HepG2 (cell line): ENCODE measurements at regions not wholly inside any gene's neighbourhood (a gene's known extent, or its start where the extent isn't known, plus 50 kb on each side); places are given as distances from the start of the nearest gene placed in this dataset.

Experiments
- ATAC-seq: fragments of 200-7000 bp; cut with Tn5 transposase; 3 replicates; pipeline ENCODE4 v1.9.1; 2020; ENCODE audit warnings: mild to moderate bottlenecking, moderate library complexity
- BruUV-seq: library from RNA; stranded (reverse); fragments of 400-500 nt; replicated peaks from 2 replicates; lab custom pipeline; 2021; lab: Mats Ljungman, UMichigan
- CTCF ChIA-PET: fragments of 300-600 bp; formaldehyde crosslinking; extraction: SDS; loops from one replicate; lab custom pipeline; 2021; ENCODE audit warnings: low total read pairs, inconsistent platforms, low intra/inter-chr PET ratio; lab: Yijun Ruan, JAX
- POLR2A ChIA-PET: fragments of 350-600 bp; sonication (Branson Sonifier 250); formaldehyde crosslinking; loops from one replicate; lab custom pipeline; 2020; ENCODE audit warnings: antibody characterized with exemption, inconsistent platforms; lab: Yijun Ruan, JAX
- DNase-seq: peaks from one replicate; pipeline ENCODE4 v3.0.0-alpha.2; 2015; ENCODE audit warnings: low spot score
- FAIRE-seq: peaks from 3 replicates; lab custom pipeline; 2011; peaks lifted over from hg19 to GRCh38; lab: Jason Lieb, UNC
- H2AFZ ChIP-seq: one replicate; pipeline ENCODE4 v1.6.1; 2011; ENCODE audit warnings: low read length, inconsistent platforms
- H3K27ac ChIP-seq: fragments of 300-600 bp; 3 replicates; pipeline ENCODE4 v1.8.0; 2011; ENCODE audit warnings: mixed run types, mild to moderate bottlenecking, mixed read lengths, low read length, inconsistent platforms; ENCODE audit not compliant: insufficient read depth; ENCODE audit errors: extremely low read length
- H3K27me3 ChIP-seq, 2 experiments: fragments of 200-600 bp in 1 of 2; 2 replicates in 1 of 2; 3 replicates in 1 of 2; pipeline versions ENCODE4 v1.6.0 to v1.8.0; 2011; ENCODE audit warnings: low read length in 2 of 2, mild to moderate bottlenecking in 2 of 2, moderate library complexity in 2 of 2, inconsistent platforms in 1 of 2; ENCODE audit not compliant: insufficient read depth in 2 of 2, control insufficient read depth in 1 of 2
- H3K36me3 ChIP-seq, 2 experiments: fragments of 200-600 bp in 1 of 2; replicated peaks in 1 of 2; 2 replicates in 1 of 2; 3 replicates in 1 of 2; pipeline versions ENCODE4 v1.5.1 to v1.8.0; 2011; ENCODE audit warnings: low read length in 2 of 2, inconsistent platforms in 1 of 2; ENCODE audit not compliant: insufficient read depth in 2 of 2, control insufficient read depth in 1 of 2
- H3K4me1 ChIP-seq: 2 replicates; pipeline ENCODE4 v1.5.1; 2012; ENCODE audit warnings: low read length, inconsistent platforms; ENCODE audit not compliant: insufficient read depth
- H3K4me2 ChIP-seq: 2 replicates; pipeline ENCODE4 v1.6.0; 2011; ENCODE audit warnings: low read depth, low read length, inconsistent platforms
- H3K4me3 ChIP-seq, 3 experiments: fragments of 200-600 bp in 1 of 3; sonication (generic), shearing (Covaris generic) in 1 of 3; replicated peaks in 1 of 3; 2 replicates each; pipeline ENCODE4 v1.5.1; 2011 to 2016; ENCODE audit warnings: low read length in 3 of 3, inconsistent platforms in 2 of 3, low read depth in 2 of 3, mild to moderate bottlenecking in 2 of 3, control low read depth in 1 of 3, mixed read lengths in 1 of 3; ENCODE audit not compliant: insufficient read depth in 1 of 3
- H3K79me2 ChIP-seq: one replicate; pipeline ENCODE4 v1.6.1; 2011; ENCODE audit warnings: low read length, inconsistent platforms; ENCODE audit not compliant: insufficient read depth
- H3K9ac ChIP-seq: 2 replicates; pipeline ENCODE4 v1.6.0; 2011; ENCODE audit warnings: mild to moderate bottlenecking, low read depth, low read length, inconsistent platforms; ENCODE audit not compliant: insufficient read depth
- H3K9me3 ChIP-seq: 2 replicates; pipeline ENCODE4 v1.5.1; 2012; ENCODE audit warnings: mild to moderate bottlenecking, low read length
- H4K20me1 ChIP-seq: 2 replicates; pipeline ENCODE4 v1.6.0; 2011; ENCODE audit warnings: inconsistent platforms, mild to moderate bottlenecking, low read length, moderate library complexity; ENCODE audit not compliant: insufficient read depth
- EP300 ChIP-seq, 3 experiments: sonication (generic) in 1 of 3; formaldehyde crosslinking in 1 of 3; IDR thresholded peaks; 2 replicates each; pipeline versions ENCODE4 v1.5.1 to v1.6.1; 2011 to 2020; ENCODE audit warnings: low read depth in 2 of 3, low read length in 2 of 3, borderline replicate concordance in 1 of 3, improper control_type of control experiment in 1 of 3, mild to moderate bottlenecking in 1 of 3, missing genetic modification reagents in 1 of 3, moderate library complexity in 1 of 3
- NFE2L1 ChIP-seq: sonication (generic); formaldehyde crosslinking; IDR thresholded peaks from 2 replicates; pipeline ENCODE4 v1.4.0; 2020; ENCODE audit warnings: missing genetic modification reagents, mild to moderate bottlenecking, borderline replicate concordance
- RARA ChIP-seq: IDR thresholded peaks from 2 replicates; pipeline ENCODE4 v1.6.1; 2016; ENCODE audit warnings: missing genetic modification reagents, missing compliant biosample characterization
- SMYD3 ChIP-seq: sonication (generic); formaldehyde crosslinking; IDR thresholded peaks from 2 replicates; pipeline ENCODE4 v1.8.1; 2023; ENCODE audit warnings: mild to moderate bottlenecking, missing genetic modification reagents
- ZNF451 ChIP-seq: sonication (generic); formaldehyde crosslinking; IDR thresholded peaks from 2 replicates; pipeline ENCODE4 v1.5.0; 2020; ENCODE audit warnings: mild to moderate bottlenecking, missing genetic modification reagents
- ZNF83 ChIP-seq: sonication (generic); formaldehyde crosslinking; IDR thresholded peaks from 2 replicates; pipeline ENCODE4 v1.4.0; 2020; ENCODE audit warnings: missing genetic modification reagents, mild to moderate bottlenecking, borderline replicate concordance
- WGBS: methylation state at CpG from one replicate; pipeline ENCODE4 v1.1.6; 2017; ENCODE audit warnings: low lambda C conversion rate; 5-methylcytosine and 5-hydroxymethylcytosine counted together
- in situ Hi-C: cut with HindIII; loops from 2 replicates; pipeline ENCODE4 v1.10.0; 2017; ENCODE audit warnings: low pct_unique_long_range_greater_than_20kb; ENCODE audit not compliant: extremely low pct_ligation_motif_present
- intact Hi-C: fragments of 100-400 bp; cut with micrococcal nuclease; formaldehyde crosslinking; loops from one replicate; pipeline ENCODE4 v1.10.0; 2022; ENCODE audit not compliant: unreplicated experiment
- TF ChIP-seq, protein P1 (sequence below): sonication (generic); formaldehyde crosslinking; conservative IDR thresholded peaks from 2 replicates; pipeline ENCODE4 v1.8.0; 2022; ENCODE audit warnings: missing genetic modification reagents
- TF ChIP-seq, protein P2 (sequence below), 2 experiments: sonication (generic) in 1 of 2; formaldehyde crosslinking in 1 of 2; IDR thresholded peaks; 2 replicates each; pipeline versions ENCODE4 v1.4.0 to v1.6.1; 2016 to 2020; ENCODE audit warnings: borderline replicate concordance in 1 of 2, low read depth in 1 of 2, mild to moderate bottlenecking in 1 of 2, missing genetic modification reagents in 1 of 2

DNA sequence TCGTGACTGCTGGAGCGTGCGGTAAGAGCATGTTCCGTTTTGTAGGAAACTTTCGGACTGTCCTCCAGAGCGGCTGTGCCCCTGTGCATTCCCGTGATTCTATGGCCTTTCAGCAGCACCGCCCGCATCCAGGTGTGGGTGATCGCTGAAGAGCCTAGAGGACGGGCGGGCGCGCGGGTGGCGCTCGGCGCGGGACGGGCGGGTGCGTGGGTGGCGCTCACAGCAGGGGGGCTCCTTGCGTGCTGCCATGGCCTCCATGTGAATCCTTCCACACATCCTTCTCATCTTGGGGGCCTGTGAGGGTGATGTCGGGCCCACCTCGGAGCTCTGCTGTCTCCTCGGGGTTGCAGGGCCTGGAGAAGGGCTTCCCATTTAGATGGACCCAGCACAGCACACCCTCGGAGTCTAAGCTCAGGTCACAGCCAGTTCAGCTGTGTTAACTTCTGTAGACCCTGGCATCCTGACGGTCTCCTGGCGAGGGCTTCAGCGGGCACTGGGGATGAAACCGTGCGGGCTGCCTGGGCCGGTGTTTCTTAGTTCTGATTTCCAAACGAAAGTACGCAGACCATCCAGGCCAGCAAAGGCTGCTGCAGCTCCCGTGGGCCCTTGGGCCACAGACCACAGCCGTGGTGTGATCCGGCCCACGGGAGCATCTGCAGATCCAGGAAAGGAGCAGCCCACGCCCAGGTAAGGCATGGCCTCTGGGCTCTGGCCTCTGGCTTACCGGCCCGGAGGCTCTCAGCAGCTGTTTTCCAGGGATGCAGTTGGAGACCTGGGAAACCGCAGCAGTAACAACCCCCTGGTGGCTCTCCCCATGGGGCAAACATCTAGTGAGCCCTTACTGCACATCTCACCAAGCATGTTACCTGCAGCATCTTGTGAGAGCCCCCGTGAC lies 339.4 kb downstream of the FOXL1 start (continued):
- no peak for TF ChIP-seq NFE2L1 (CRISPR knock-in tag)

DNA sequence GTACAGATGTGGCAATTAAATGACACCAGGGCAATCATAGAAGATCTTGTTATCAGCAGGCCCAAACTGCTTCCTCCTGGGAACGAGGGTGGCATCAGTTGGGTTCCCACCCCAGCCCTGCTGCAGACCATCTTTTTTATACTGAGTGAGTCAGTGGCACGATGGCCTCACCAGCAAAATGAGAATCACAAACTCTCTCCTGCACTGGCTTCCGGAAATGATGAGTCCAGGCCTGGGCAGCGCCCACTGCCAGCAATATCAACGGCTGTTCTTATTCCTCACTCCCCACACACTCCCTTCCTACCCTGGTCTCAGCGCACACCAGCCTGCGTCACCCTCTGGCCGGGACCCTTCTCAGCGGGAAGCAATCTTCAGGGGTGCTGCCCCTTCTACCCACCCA lies 340.3 kb downstream of the FOXL1 start:
- in situ Hi-C loops: no loop called here
- no peak overlapping the region for H3K4me2 ChIP-seq
- TF ChIP-seq ZNF83 (CRISPR knock-in tag): no peak
- TF ChIP-seq, protein P1, sequence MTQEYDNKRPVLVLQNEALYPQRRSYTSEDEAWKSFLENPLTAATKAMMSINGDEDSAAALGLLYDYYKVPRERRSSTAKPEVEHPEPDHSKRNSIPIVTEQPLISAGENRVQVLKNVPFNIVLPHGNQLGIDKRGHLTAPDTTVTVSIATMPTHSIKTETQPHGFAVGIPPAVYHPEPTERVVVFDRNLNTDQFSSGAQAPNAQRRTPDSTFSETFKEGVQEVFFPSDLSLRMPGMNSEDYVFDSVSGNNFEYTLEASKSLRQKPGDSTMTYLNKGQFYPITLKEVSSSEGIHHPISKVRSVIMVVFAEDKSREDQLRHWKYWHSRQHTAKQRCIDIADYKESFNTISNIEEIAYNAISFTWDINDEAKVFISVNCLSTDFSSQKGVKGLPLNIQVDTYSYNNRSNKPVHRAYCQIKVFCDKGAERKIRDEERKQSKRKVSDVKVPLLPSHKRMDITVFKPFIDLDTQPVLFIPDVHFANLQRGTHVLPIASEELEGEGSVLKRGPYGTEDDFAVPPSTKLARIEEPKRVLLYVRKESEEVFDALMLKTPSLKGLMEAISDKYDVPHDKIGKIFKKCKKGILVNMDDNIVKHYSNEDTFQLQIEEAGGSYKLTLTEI (CRISPR knock-in tag): no peak
- TF ChIP-seq, protein P2, sequence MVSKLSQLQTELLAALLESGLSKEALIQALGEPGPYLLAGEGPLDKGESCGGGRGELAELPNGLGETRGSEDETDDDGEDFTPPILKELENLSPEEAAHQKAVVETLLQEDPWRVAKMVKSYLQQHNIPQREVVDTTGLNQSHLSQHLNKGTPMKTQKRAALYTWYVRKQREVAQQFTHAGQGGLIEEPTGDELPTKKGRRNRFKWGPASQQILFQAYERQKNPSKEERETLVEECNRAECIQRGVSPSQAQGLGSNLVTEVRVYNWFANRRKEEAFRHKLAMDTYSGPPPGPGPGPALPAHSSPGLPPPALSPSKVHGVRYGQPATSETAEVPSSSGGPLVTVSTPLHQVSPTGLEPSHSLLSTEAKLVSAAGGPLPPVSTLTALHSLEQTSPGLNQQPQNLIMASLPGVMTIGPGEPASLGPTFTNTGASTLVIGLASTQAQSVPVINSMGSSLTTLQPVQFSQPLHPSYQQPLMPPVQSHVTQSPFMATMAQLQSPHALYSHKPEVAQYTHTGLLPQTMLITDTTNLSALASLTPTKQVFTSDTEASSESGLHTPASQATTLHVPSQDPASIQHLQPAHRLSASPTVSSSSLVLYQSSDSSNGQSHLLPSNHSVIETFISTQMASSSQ (IDR thresholded peaks at IDR 0.05; ENCODE audit: low read depth): no peak
- TF ChIP-seq, protein P2 (CRISPR knock-in tag; IDR thresholded peaks at IDR 0.05; ENCODE audit: borderline replicate concordance): no peak
- TF ChIP-seq RARA (CRISPR knock-in tag): no peak
- no peak for TF ChIP-seq EP300 (IDR thresholded peaks at IDR 0.05; ENCODE audit: low read depth in 2 of 2, low read length in 2 of 2)
- no peak for TF ChIP-seq EP300 (CRISPR knock-in tag; IDR thresholded peaks at IDR 0.05; ENCODE audit: borderline replicate concordance)
- TF ChIP-seq ZNF451 (CRISPR knock-in tag): no peak
- TF ChIP-seq SMYD3 (CRISPR knock-in tag): no peak
- no peak for ATAC-seq
- no peaks in the 10 kb centered on the region for H3K36me3 ChIP-seq
- H3K9me3 ChIP-seq: no peaks in the 10 kb centered on the region
- H3K9ac ChIP-seq: no peak overlapping the region
- no peak for FAIRE-seq
- no peak overlapping the region for H3K4me3 ChIP-seq
- H3K27ac ChIP-seq: no peak overlapping the region
- no peaks in the 10 kb centered on the region for H3K4me1 ChIP-seq
- intact Hi-C loops: no loop called here
- ChIA-PET CTCF (no interaction called here), POLR2A (no interaction called here)
- no peaks in the 10 kb centered on the region for H3K79me2 ChIP-seq
- 28% methylated on average over 9 of the region's 9 CpGs for WGBS
- no TSS peak for BruUV-seq
- peaks cover 7 to 39% of the 10 kb centered on the region in 2 experiments; a peak in 4 of 5 replicates for H3K27me3 ChIP-seq
- H2AFZ ChIP-seq: no peak overlapping the region
- no peak for DNase-seq
- H4K20me1 ChIP-seq: no peaks in the 10 kb centered on the region
